Memory B cell (primary cell): ENCODE measurements at regions not wholly inside any gene's neighbourhood (a gene's known extent, or its start where the extent isn't known, plus 50 kb on each side); places are given as distances from the start of the nearest gene placed in this dataset.
"Not testable (repeated sequence)": the region's sequence is repeated elsewhere in the genome, so short reads cannot be mapped to it uniquely, and the experiment has no call there.

Experiments used
- ATAC-seq: fragments of 150-1000 bp; cut with Tn5 transposase; 2 replicates; pipeline ENCODE4 v1.10.0; 2021; ENCODE audit warnings: low read depth, mild to moderate bottlenecking, moderate library complexity
- DNase-seq, 2 donors: peaks; one replicate each; pipeline ENCODE4 v3.0.0; 2022; ENCODE audit warnings: low spot score in 2 of 2
- H3K27ac Mint-ChIP-seq: one replicate; pipeline ENCODE4 v1.8.0; 2022; ENCODE audit warnings: mild to moderate bottlenecking, moderate library complexity, mixed read lengths
- H3K27me3 Mint-ChIP-seq: one replicate; pipeline ENCODE4 v1.8.0; 2022; ENCODE audit warnings: mixed read lengths
- H3K36me3 Mint-ChIP-seq: one replicate; pipeline ENCODE4 v1.8.0; 2022; ENCODE audit warnings: mild to moderate bottlenecking, mixed read lengths
- H3K4me1 Mint-ChIP-seq: one replicate; pipeline ENCODE4 v1.8.0; 2022; ENCODE audit warnings: mixed read lengths
- H3K4me3 Mint-ChIP-seq: one replicate; pipeline ENCODE4 v1.8.0; 2022; ENCODE audit warnings: mild to moderate bottlenecking, moderate library complexity, mixed read lengths
- H3K9me3 Mint-ChIP-seq: one replicate; pipeline ENCODE4 v1.8.0; 2022; ENCODE audit warnings: mixed read lengths

DNA sequence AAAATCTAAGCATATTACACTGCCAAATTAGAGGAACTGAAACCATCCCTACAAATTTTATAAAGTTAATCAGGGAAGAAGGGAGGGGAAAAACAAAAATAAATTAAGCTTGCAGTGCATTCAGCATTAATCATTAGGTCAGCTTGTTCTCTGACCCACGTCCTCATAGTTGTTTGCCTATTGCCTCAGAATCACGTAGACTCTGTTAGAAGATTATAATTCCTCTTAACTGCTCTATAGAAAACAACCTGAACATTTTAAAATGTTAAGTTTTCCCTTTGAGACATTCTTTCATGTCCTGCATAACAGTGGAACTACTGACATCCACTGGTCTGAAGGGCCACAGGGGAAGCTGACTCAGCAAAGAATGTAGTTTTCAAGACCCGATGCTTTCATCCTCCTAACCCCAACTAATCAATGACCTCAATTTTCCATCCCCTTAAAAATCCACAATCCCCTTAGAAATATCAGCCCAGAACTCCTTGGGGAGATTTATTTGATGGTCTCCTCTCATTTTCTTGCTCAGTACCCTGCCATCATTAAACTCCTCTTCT lies 112.4 kb downstream of the FBXO4 start:
- Mint-ChIP-seq H3K27ac (no peak overlapping the region), H3K27me3 (peaks cover 6% of the 10 kb centered on the region)
- no peak for DNase-seq

DNA sequence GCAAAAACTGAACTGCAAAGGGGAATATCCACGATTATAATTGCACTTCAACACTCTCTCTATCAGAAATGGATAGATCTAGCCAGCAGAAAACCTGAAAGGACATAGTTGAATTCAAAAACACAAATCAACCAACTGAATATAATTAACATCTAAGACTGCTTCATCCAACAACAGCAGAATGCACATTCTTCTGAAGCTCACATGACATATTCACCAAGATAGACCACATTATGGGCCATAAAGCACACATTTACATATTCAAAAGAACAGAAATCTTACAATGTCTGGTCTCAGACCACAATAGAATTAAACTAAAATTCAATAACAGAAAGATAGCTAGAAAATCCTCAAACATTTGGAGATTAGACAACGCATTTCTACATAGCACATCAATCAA lies 118.3 kb downstream of the FBXO4 start:
- peaks cover 12% of the 10 kb centered on the region for H3K27me3 Mint-ChIP-seq

More for the DNA sequence above, 112.4 kb downstream of the FBXO4 start:
- no peak for ATAC-seq
- H3K4me1 Mint-ChIP-seq = no peaks in the 10 kb centered on the region
- H3K4me3 Mint-ChIP-seq = no peak overlapping the region
- no peaks in the 10 kb centered on the region for H3K9me3 Mint-ChIP-seq
- no peaks in the 10 kb centered on the region for H3K36me3 Mint-ChIP-seq

DNA sequence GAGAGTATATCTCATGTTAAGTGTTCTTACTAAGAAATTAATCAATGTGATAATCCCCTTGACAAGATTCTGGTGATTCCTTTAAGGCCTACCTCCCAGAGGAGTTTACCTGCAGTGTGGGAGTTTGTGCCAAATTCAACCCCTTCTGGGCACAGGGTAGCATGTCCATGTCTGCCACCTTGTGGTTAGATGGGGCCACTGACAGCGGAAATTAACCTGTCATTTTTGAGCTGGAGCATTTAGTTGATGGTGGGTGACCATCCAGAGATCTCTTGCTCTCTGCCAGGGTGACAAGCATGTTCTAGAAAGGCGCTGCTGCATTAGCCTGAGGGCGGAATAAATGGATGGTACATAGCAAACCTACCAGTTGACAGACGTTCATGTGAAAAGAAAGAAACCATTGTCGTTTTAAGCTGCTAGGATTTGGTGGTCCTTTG lies 132.2 kb downstream of the FBXO4 start:
- H3K4me1 Mint-ChIP-seq = peaks cover 2% of the 10 kb centered on the region
- no peaks in the 10 kb centered on the region for H3K36me3 Mint-ChIP-seq
- ATAC-seq = peak; percentile 88
- no peaks in the 10 kb centered on the region for H3K9me3 Mint-ChIP-seq
- no peak overlapping the region for H3K4me3 Mint-ChIP-seq
- H3K27ac Mint-ChIP-seq = no peak overlapping the region
- no peaks in the 10 kb centered on the region for H3K27me3 Mint-ChIP-seq
- DNase-seq = peak; percentile 50 to 59

More for the DNA sequence above, 118.3 kb downstream of the FBXO4 start:
- H3K4me3 Mint-ChIP-seq = no peak overlapping the region
- no peaks in the 10 kb centered on the region for H3K36me3 Mint-ChIP-seq
- H3K4me1 Mint-ChIP-seq = no peaks in the 10 kb centered on the region
- H3K27ac Mint-ChIP-seq = no peak overlapping the region
- H3K9me3 Mint-ChIP-seq = peaks cover 3% of the 10 kb centered on the region
- DNase-seq (no peak), ATAC-seq (no peak)

DNA sequence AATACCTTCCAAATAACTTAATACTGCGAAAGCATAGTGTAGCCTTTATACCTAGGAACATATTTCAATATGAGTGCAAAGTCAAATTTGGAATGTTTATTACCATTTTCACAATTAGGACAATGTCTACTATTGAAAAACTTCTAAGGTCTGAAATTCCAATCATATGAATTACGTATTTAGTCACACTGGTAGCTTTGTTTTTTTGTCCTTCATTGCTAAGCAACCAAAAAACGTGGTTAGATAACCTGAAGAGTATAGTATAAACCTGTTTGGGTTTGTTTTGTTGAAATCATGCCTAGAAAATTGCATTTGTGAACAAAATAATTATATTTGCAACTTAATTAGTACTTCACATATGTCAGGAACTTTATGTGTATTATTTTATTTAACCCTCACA lies 134.2 kb downstream of the FBXO4 start:
- no peak overlapping the region for H3K27ac Mint-ChIP-seq
- H3K4me1 Mint-ChIP-seq = peaks cover 2% of the 10 kb centered on the region
- DNase-seq = no peak
- no peak for ATAC-seq
- H3K9me3 Mint-ChIP-seq = no peaks in the 10 kb centered on the region
- H3K36me3 Mint-ChIP-seq = no peaks in the 10 kb centered on the region
- H3K27me3 Mint-ChIP-seq = no peaks in the 10 kb centered on the region
- H3K4me3 Mint-ChIP-seq = no peak overlapping the region

DNA sequence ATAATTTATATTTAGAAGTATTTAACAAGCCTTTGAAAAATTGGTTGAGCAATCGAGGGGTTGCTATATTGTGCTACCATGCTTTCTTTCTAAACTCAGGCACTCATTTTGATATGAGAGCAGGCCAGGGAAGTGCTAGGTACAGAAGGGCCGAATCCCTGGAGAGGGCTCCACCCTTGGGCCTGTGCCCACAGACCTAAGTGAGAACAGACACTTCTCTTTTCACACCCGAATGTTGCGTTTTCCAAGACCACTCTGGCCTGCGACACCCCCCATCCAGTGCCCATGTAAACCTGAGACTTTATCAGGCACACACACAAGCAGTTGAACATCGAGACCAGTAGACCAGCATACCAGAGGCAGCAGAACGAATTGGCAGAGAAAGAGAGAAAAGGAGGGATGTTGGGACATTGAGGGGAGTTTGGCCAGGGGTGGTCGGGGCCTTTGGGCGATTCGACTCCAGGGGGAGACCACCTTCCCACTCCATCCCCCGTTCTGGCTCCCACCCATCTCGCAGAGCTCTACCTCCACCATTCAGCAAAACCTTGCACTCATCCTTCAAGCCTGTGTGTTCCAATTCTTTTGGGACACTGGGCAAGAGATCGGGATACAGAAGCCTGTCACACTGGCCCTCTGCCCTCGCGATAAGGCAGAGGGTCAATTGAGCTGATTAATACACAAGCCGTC lies 134.8 kb downstream of the FBXO4 start:
- Mint-ChIP-seq H3K27me3 (no peaks in the 10 kb centered on the region), H3K9me3 (no peaks in the 10 kb centered on the region), H3K4me1 (peaks cover 2% of the 10 kb centered on the region), H3K36me3 (no peaks in the 10 kb centered on the region), H3K4me3 (no peak overlapping the region), H3K27ac (no peak overlapping the region)
- no peak for DNase-seq
- no peak for ATAC-seq

DNA sequence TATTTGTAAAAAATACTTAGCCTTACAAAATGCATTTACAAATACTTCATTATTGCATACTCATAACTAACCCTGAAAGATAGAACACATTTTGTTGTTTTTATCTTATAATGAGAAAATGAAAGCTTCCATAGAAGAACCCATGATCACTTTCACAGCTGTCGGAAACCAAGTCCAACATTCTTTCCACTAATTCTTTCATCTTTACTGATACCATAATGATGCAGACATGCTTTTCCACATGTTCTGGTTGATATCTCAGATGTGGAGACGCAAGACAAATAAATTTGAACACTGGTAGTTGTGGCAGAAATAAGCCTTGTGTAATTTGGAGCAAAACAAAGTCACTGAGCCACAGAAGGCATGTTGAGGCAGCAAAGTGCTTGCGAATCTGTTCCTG lies 136.0 kb downstream of the FBXO4 start:
- Mint-ChIP-seq H3K4me1 (peaks cover 2% of the 10 kb centered on the region), H3K27me3 (no peaks in the 10 kb centered on the region), H3K9me3 (no peaks in the 10 kb centered on the region), H3K36me3 (no peaks in the 10 kb centered on the region), H3K27ac (no peak overlapping the region), H3K4me3 (no peak overlapping the region)
- DNase-seq = no peak
- ATAC-seq = no peak

DNA sequence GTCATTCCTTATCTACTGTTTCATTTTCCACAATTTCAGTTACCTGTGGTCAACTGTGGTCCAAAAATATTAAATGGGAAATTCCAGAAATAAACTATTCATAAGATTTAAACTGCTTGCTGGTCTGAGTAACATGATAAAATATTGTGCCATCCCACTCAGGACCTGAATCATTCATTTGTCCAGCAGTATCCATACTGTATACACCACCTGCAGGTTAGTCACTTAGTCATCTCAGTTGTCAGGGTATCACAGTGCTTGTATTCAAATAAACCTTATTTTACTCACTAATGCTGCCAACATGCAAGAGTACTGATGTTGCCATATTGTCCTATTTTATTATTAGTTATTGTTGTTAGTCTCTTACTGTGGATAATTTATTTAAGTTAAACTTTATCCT lies 139.7 kb downstream of the FBXO4 start:
- Mint-ChIP-seq H3K9me3 (no peaks in the 10 kb centered on the region), H3K36me3 (no peaks in the 10 kb centered on the region), H3K4me3 (no peak overlapping the region), H3K4me1 (peaks cover 2% of the 10 kb centered on the region), H3K27ac (no peak overlapping the region), H3K27me3 (no peaks in the 10 kb centered on the region)
- DNase-seq (no peak), ATAC-seq (no peak)

DNA sequence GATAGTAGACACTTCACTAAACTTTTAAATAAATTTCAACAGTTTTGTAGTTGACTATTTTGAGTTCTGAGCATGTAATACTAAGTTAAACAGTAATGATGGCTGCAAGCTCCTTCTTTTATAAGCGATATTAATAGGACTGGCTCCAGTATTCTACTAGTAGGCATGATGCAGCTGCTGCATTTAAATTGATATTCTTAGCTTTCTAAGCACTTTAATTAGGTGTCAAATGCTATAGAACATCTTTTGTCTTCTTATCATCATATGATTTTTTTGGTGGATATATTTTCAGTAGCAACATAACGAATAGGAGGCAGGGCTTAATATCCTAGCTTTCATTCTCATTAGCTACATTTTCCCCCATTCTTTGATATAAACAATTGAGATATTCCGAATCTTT lies 141.1 kb downstream of the FBXO4 start:
- DNase-seq (no peak), ATAC-seq (no peak)
- H3K27me3 Mint-ChIP-seq = no peaks in the 10 kb centered on the region
- no peaks in the 10 kb centered on the region for H3K36me3 Mint-ChIP-seq
- no peaks in the 10 kb centered on the region for H3K9me3 Mint-ChIP-seq
- H3K4me1 Mint-ChIP-seq = peaks cover 2% of the 10 kb centered on the region
- no peak overlapping the region for H3K27ac Mint-ChIP-seq
- H3K4me3 Mint-ChIP-seq = no peak overlapping the region

DNA sequence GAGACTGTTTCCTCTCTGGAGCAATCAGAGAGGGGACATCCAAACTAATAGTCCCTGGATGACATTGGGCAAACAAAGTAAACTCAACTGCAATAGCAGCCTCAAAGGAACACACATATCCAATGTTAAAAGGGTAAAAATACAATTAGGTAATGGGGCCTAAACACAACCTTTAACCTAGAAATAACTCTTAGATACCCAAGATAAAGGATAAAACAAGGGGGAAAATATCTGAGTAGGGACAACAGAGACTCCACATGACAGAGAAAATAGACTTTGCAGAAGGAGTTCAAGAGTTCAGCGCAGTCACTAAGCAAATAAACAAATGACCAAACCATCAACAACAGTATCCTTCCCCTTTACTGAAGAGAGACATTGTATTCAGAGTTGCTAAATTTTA lies 149.3 kb downstream of the FBXO4 start:
- peaks cover 2% of the 10 kb centered on the region for H3K27me3 Mint-ChIP-seq
- no peak for DNase-seq
- H3K27ac Mint-ChIP-seq = no peak overlapping the region
- no peaks in the 10 kb centered on the region for H3K36me3 Mint-ChIP-seq
- H3K9me3 Mint-ChIP-seq = no peaks in the 10 kb centered on the region
- no peaks in the 10 kb centered on the region for H3K4me1 Mint-ChIP-seq
- ATAC-seq = no peak
- H3K4me3 Mint-ChIP-seq = no peak overlapping the region

DNA sequence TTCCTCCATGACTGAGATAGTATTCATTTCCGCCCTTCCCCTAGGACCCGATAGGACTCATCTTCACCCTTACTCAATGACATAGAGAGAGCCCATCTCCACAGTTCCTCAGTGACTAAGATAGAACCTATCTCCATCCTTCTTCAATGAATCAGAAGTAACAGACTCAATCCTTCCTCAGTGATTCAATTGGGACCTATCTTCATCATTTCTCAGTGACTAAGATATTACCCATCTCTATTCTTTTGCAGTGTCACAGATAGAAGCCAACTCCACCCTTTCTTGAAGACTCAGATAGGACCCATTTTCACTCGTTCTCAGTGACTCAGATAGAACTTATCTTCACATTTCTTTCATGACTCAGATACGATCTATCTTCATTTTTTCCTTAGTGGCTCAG lies 164.6 kb downstream of the FBXO4 start:
- Mint-ChIP-seq H3K36me3 (no peaks in the 10 kb centered on the region), H3K4me1 (no peaks in the 10 kb centered on the region), H3K9me3 (no peaks in the 10 kb centered on the region), H3K4me3 (no peak overlapping the region), H3K27me3 (no peaks in the 10 kb centered on the region), H3K27ac (no peak overlapping the region)
- ATAC-seq = no peak
- no peak for DNase-seq

DNA sequence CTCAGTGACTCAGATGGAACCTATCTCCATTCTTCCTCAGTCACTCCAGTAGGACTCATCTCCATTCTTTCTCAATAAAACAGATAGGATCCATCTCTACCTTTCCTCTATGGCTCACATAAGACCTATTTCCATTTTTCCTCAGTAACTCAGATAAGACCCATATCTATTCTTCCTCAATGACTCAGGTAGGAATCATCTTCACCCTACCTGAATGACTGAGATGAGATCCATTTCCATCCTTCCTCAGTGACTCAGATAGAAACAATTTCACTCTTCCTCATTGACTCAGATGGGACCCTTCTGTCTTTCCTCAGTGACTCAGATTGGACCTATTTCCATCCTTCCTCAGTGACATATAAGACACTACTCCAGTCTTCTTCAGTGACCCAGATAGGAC lies 165.1 kb downstream of the FBXO4 start:
- Mint-ChIP-seq H3K9me3 (no peaks in the 10 kb centered on the region), H3K27ac (no peak overlapping the region), H3K36me3 (no peaks in the 10 kb centered on the region), H3K27me3 (no peaks in the 10 kb centered on the region), H3K4me1 (no peaks in the 10 kb centered on the region), H3K4me3 (no peak overlapping the region)
- DNase-seq = no peak
- no peak for ATAC-seq

DNA sequence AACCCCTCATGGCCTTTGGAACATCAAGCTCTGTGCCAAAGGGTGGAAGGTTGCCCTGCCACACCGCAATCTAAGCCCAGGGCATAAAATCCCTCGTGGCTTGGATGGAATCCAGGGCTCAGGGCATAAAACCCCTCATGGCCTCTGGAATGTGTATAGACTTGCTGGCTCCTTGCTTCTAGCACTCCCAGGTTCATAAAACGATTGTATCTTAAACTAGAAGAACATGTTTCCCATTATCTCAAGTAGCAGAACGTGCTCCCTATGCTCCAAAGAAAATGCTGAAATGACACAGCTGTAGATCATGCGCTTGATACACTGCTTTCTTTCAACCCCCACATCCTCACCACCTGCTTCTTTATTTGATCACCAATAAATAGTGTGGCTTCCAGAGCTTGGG lies 174.8 kb downstream of the FBXO4 start:
- H3K4me1 Mint-ChIP-seq, H3K9me3 Mint-ChIP-seq, ATAC-seq, H3K27me3 Mint-ChIP-seq, H3K27ac Mint-ChIP-seq, H3K4me3 Mint-ChIP-seq, H3K36me3 Mint-ChIP-seq, DNase-seq: not testable (repeated sequence)

DNA sequence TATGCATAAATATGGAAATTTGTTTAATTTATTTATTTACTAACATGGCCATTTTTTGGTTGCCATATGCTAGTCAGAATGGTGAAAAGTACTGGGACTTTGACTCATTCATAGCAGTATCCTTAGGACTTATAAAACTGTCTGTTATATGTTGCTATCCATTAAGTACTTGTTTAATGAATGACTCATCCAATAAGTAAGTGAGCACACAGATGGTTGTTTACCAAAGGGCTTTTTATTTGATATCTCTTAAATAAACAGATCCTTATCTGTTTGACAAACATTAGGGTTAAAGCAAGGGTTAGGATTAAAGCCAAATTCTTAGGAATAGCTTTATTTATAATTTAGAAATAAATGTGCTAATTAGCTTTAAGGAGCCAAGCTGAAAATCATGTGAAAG lies 183.4 kb downstream of the FBXO4 start:
- H3K9me3 Mint-ChIP-seq = peaks cover 5% of the 10 kb centered on the region
- no peak overlapping the region for H3K27ac Mint-ChIP-seq
- H3K4me1 Mint-ChIP-seq = no peaks in the 10 kb centered on the region
- no peaks in the 10 kb centered on the region for H3K36me3 Mint-ChIP-seq
- no peak for DNase-seq
- peaks cover 1% of the 10 kb centered on the region for H3K27me3 Mint-ChIP-seq
- H3K4me3 Mint-ChIP-seq = no peak overlapping the region
- no peak for ATAC-seq

DNA sequence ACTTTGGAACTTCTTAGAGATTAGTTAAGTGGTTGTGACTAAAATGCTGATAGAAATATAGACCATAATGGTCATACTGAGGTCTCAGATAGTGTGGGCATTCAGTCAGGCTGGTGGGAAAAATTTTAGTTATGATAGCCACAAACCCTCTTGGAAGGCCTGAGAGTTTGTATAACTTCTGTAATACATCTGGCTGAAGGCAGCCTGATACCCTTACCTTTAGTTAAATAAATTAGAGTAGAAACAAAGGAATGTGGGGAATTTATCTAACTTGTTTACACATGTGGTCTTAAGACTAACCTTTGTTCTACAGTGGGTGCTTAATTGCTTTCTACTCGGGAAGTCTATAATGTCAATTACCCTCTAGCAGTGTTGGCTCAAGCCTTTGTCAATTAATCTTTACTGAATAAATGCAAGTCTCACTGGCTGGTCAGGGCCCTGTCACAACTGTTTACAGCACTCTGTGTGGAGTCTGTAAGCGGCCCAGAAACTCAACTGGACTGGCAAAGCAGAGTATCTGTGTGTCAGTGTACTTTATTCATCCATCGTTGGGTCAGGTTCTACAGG lies 184.0 kb downstream of the FBXO4 start:
- ATAC-seq (no peak), DNase-seq (no peak)
- peaks cover 1% of the 10 kb centered on the region for H3K27me3 Mint-ChIP-seq
- H3K36me3 Mint-ChIP-seq = no peaks in the 10 kb centered on the region
- H3K4me3 Mint-ChIP-seq = no peak overlapping the region
- H3K4me1 Mint-ChIP-seq = no peaks in the 10 kb centered on the region
- H3K27ac Mint-ChIP-seq = no peak overlapping the region
- peaks cover 5% of the 10 kb centered on the region for H3K9me3 Mint-ChIP-seq

DNA sequence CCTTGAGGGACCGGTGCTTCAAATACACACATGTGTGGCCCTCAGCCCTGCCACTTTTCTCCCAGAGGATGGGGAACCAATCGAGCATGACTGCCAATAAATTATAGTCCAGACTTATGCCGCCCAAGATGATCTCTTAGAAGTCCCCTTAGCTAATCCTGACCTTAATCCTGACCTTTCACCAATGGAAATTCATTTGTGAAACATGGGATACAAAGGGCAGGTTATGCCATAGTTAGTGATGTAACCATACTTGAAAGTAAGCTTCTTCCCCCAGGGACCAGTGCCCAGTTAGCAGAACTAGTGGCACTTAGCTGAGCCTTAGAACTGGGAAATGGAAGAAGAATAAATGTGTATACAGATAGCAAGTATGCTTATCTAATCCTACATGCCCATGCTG lies 190.6 kb downstream of the FBXO4 start:
- H3K27me3 Mint-ChIP-seq, H3K36me3 Mint-ChIP-seq, H3K27ac Mint-ChIP-seq, DNase-seq, H3K4me1 Mint-ChIP-seq, H3K4me3 Mint-ChIP-seq, H3K9me3 Mint-ChIP-seq, ATAC-seq: not testable (repeated sequence)
